ENCODE measurements at regions not wholly inside any gene's neighbourhood (a gene's known extent, or its start where the extent isn't known, plus 50 kb on each side); places are given as distances from the start of the nearest gene placed in this dataset.
"Not testable (repeated sequence)": the region's sequence is repeated elsewhere in the genome, so short reads cannot be mapped to it uniquely, and the experiment has no call there.

- no peak for DNase-seq
- TF ChIP-seq, protein P1, sequence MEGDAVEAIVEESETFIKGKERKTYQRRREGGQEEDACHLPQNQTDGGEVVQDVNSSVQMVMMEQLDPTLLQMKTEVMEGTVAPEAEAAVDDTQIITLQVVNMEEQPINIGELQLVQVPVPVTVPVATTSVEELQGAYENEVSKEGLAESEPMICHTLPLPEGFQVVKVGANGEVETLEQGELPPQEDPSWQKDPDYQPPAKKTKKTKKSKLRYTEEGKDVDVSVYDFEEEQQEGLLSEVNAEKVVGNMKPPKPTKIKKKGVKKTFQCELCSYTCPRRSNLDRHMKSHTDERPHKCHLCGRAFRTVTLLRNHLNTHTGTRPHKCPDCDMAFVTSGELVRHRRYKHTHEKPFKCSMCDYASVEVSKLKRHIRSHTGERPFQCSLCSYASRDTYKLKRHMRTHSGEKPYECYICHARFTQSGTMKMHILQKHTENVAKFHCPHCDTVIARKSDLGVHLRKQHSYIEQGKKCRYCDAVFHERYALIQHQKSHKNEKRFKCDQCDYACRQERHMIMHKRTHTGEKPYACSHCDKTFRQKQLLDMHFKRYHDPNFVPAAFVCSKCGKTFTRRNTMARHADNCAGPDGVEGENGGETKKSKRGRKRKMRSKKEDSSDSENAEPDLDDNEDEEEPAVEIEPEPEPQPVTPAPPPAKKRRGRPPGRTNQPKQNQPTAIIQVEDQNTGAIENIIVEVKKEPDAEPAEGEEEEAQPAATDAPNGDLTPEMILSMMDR (IDR thresholded peaks at IDR 0.05) = no peak
- Histone ChIP-seq H3K9ac (ENCODE audit: low read depth in 2 of 2, low read length in 2 of 2) (no peak overlapping the region), H3K4me3 (no peak overlapping the region), H3K27me3 (no peaks in the 10 kb centered on the region), H3K36me3 (no peaks in the 10 kb centered on the region), H3K27ac (no peak overlapping the region), H3K9me3 (no peaks in the 10 kb centered on the region), H3K4me1 (no peaks in the 10 kb centered on the region)
- intact Hi-C loops (cut with DNase I) = no loop called here
These were observed 168.7 kb downstream of the POTEB3 start for GRCh38 chr15:21271566-21271965.

DNA sequence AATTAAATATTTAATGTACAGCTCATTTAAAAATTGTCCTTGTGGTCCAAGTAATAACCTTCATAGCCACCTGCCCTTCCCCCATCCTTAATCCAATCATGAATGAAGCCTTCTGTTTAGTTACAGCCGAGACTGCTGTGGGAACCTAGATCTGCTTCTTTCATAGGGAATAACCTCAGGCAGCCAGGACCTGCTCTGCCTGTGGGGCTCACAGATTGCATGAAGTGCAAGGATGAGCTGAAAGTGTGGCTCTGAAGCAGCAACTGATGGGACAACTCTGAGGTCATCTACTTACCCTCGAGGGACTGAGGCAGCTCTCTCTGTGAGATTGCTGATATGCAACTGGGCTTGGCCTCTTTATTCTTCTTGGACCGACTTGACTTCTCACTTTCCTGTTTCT lies 169.8 kb downstream of the POTEB3 start:
- no peak overlapping the region for H3K4me3 ChIP-seq
- DNase-seq = no peak
- intact Hi-C loops (cut with DNase I) = no loop called here
- no peaks in the 10 kb centered on the region for H3K36me3 ChIP-seq
- TF ChIP-seq, protein P1 (IDR thresholded peaks at IDR 0.05) = no peak
- no peaks in the 10 kb centered on the region for H3K4me1 ChIP-seq
- H3K27me3 ChIP-seq = no peaks in the 10 kb centered on the region
- no peaks in the 10 kb centered on the region for H3K9me3 ChIP-seq
- no peak overlapping the region for H3K9ac ChIP-seq (ENCODE audit: low read depth in 2 of 2, low read length in 2 of 2)
- H3K27ac ChIP-seq = no peak overlapping the region

- H3K4me1 ChIP-seq; H3K36me3 ChIP-seq; H3K9ac ChIP-seq (ENCODE audit: low read depth in 2 of 2, low read length in 2 of 2); DNase-seq; H3K4me3 ChIP-seq; H3K27me3 ChIP-seq; intact Hi-C loops (cut with DNase I); H3K27ac ChIP-seq; H3K9me3 ChIP-seq: not testable (repeated sequence)
These were observed 170.6 kb downstream of the POTEB3 start for GRCh38 chr15:21269673-21270072.

GRCh38 chr15:21269121-21269520 lies 171.2 kb downstream of the POTEB3 start:
- intact Hi-C loops (cut with DNase I) = no loop called here
- Histone ChIP-seq H3K27me3 (no peaks in the 10 kb centered on the region), H3K4me3 (no peak overlapping the region), H3K36me3 (no peaks in the 10 kb centered on the region), H3K4me1 (no peaks in the 10 kb centered on the region), H3K9ac (ENCODE audit: low read depth in 2 of 2, low read length in 2 of 2) (no peak overlapping the region), H3K27ac (no peak overlapping the region), H3K9me3 (no peaks in the 10 kb centered on the region)
- DNase-seq = no peak
- TF ChIP-seq, protein P1 (IDR thresholded peaks at IDR 0.05) = no peak

DNA sequence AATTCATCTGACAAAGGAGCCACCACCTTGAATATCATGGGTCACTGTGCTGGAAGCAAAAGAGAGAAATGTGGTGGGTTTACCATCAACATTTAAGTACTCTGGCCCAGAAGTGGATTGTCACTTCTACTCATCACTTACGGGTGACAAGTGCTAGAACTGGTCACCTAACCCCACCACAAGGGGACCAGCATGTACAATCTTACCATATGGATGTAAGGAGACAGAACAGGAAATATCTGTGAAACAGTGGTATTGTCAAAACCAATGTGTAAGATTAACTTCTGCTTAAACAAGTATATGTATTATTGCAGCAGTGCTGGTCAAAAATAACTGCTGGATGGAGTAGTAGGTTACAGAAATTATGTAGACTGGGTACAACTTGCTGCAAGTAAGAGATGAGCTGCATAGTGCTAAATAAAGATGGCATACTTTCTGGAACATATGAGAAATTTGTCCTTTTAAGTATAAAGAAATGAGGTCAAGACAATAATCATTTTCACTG lies 171.8 kb downstream of the POTEB3 start:
- intact Hi-C loops (cut with DNase I) = no loop called here
- Histone ChIP-seq H3K9ac (ENCODE audit: low read depth in 2 of 2, low read length in 2 of 2) (no peak overlapping the region), H3K4me3 (no peak overlapping the region), H3K4me1 (no peaks in the 10 kb centered on the region), H3K27ac (no peak overlapping the region), H3K27me3 (no peaks in the 10 kb centered on the region), H3K9me3 (no peaks in the 10 kb centered on the region), H3K36me3 (no peaks in the 10 kb centered on the region)
- no peak for DNase-seq
- TF ChIP-seq, protein P1 (IDR thresholded peaks at IDR 0.05) = no peak

DNA sequence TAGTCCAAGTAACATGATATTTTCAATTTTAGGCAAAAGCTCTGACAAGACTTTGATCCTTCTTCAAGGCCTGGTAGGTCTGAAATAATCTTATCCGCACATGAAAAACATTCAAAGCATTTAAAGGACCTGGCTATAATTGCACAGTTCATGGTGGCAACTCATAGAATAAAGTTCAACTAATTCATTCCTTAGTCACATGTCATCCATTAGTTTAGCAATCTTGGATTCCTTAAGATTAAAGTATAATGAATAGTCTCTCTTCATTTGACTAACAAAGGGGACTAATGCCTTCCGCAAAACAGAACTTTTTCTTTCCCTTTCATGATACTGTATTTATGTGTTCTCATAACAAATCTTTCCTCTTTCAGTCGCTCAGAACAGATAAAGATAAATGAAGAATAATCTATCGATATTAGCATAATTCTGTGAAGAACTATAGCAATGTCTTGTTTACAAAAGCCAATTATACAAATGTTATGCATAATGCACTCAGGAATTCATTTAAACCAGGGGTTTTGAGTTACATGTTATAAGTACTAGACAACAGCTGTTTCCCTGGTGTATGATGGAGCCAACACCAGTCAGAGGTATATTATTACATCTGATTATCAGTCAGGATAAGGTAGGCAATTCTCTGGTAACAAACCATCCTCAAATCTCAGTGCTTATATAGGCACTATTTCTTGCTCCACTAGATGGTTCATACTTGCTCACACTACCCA lies 172.5 kb downstream of the POTEB3 start:
- no peaks in the 10 kb centered on the region for H3K4me1 ChIP-seq
- intact Hi-C loops (cut with DNase I) = no loop called here
- no peaks in the 10 kb centered on the region for H3K36me3 ChIP-seq
- H3K4me3 ChIP-seq = no peak overlapping the region
- H3K9ac ChIP-seq (ENCODE audit: low read depth in 2 of 2, low read length in 2 of 2) = no peak overlapping the region
- H3K9me3 ChIP-seq = no peaks in the 10 kb centered on the region
- DNase-seq = no peak
- no peaks in the 10 kb centered on the region for H3K27me3 ChIP-seq
- H3K27ac ChIP-seq = no peak overlapping the region
- TF ChIP-seq, protein P1 (IDR thresholded peaks at IDR 0.05) = no peak
